NCI-H460 (cell line): ENCODE measurements at regions not wholly inside any gene's neighbourhood (a gene's known extent, or its start where the extent isn't known, plus 50 kb on each side); places are given as distances from the start of the nearest gene placed in this dataset.

Experiments used
- DNase-seq: peaks from one replicate; pipeline ENCODE4 v3.0.0-alpha.2; 2016; ENCODE audit warnings: low read depth; ENCODE audit errors: extremely low read depth

DNA sequence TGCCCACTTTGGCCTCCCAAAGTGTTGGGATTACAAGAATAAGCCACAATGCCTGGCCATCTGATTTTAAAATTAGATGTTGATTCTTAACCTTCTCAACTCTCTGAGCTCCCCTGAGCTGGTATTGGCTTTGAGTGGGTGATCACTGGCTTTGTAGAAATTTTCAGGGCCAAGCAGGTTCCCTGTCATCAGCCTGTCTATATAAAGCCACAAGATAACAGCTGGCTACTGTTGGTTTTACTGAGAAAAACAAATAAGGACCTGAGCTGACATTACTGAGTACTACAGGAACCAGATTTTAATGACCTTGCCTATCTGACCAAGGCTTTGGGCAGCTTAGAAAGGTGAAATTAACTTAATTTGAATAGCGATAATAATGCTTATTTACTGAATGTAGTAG, 153.6 kb downstream of the MSX2 start:
- DNase-seq, result no peak

DNA sequence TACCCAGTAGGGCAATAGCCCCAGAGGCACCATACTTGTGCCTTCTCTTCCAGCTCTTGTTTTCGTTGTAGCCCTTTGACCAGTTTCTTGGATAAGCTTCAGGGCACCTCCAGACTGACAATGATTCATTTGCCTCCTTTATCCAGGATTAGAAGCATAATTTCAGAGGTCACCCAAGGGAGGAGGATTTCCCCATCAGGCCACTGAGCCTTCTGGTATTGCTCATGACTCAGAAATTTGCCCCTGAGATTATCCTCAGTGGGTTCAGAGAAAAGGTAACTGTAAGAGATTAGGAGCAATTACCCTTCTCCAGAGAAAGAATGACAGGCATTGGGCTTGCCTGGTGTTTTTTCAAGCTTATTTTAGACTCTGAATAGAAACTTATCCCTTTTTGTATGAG, 147.9 kb downstream of the MSX2 start:
- no peak for DNase-seq

DNA sequence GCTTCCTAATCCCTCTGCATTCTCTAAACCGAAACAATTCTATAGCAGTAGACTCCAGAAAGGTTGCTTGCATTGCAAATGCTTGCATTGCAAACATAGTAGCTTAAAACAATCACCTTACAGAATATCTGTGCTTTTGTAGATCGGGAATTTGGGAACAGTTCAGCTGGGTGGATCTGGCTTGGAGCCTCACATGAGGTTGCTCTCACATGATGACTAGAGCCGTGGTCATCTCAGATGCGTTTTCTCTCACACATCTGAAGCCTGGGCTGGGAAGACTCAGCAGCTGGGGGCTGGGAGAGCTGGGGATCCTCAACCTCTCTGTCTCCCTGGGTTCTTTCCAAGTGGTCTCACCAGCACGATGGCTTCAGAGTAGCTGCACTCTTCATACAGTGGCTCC, 127.8 kb downstream of the MSX2 start:
- DNase-seq, result no peak

DNA sequence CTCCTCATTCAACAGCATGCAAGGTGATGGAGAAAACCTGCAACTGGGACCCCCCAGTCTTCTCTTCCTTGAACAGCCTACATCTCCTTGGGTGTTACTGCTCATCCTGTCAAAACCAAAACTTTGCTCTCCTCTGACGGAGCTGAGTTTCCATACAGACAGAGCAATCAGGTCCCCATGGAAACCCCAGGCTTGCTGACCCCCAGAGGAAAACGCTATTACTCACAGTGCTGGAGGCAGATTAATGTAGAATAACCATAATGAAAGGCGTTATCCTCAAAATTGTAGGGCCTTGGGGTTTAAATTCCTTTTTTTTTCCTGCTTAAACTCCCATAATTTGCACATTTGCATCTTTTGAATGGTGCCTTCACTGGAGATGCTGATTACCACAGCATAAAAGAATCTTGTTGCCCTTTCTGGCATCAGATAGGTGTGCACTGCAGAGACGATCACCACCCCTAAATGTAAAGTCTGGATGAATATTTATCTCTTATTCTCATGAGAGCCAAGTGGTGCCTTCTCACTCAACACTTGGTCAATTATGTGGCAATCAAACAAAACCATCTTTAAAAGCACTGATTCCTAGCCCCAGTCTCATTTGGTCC, 126.3 kb downstream of the MSX2 start:
- no peak for DNase-seq

- no peak for DNase-seq
Measured at GRCh38 chr5:174849426-174849825, 125.0 kb downstream of the MSX2 start.

GRCh38 chr5:174844971-174845370, 120.6 kb downstream of the MSX2 start:
- no peak for DNase-seq

GRCh38 chr5:174843263-174844250, 119.2 kb downstream of the MSX2 start:
- no peak for DNase-seq

- DNase-seq, result no peak
Measured at GRCh38 chr5:174840435-174840834, 116.1 kb downstream of the MSX2 start.

GRCh38 chr5:174839196-174839595, 114.8 kb downstream of the MSX2 start:
- DNase-seq, result no peak

DNA sequence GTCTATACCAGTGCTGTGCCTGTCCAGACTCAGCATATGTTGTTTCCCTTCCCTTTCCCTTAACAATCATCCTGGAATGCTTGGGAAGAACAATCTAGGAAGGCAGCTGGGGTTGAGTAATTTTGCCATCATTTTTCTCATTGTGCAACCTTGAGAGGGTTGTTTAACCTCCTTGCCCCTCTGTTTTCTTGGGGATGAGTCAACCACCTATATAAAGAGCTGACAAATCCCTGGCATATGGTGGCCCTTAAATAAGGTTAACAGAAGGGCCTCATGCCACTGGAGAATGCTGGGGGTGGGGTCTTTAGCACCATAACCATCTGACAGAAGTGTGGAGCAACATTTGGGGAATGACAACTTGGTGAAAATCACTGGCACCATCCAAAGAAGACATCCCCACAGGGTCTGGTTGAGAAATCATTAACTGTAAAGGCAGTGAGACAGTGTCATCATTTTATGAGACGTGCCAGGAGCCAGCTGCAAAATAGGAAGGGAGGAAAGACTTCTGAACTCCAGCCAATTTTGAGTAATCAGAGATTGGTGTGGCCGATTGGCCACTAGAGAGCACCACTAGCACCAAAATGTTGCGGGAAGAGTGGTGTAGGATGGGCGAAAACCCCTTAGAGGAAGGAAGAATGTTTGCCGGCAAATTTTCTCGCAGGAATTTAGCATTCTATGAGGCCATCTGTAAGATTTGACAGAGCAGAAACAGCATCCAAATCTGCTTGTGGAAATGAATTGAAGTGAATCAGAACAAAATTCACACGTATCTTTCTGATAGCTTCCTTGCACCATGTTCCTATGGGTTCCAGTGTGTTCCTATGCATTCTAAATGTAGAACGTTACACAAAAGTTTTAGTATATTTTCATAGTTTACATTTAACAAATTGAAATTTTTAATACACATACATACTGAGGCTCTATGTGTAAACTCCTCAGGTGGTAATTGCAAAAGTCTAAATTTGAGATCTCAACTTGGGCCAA, 113.8 kb downstream of the MSX2 start:
- DNase-seq, result no peak

- DNase-seq, result no peak
Measured at GRCh38 chr5:174834081-174834480, 109.7 kb downstream of the MSX2 start.

DNA sequence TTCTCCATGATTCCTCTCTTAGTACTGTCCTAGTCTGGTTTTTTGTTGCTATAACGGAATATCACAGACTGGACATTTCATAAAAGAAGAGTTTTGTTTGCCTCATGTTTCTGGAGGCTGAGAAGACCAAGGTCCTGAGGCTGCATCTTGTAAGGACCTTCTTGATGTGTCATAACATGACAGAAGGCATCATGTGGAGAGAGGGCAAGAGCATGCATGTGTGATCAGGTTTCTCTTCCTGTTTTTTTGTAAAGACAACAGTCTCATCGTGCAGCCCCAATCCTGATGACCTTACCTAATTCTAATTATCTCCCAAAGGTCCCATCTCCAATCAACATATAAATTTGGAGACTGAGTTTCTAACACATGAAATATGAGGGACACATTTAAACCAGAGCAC, 108.4 kb downstream of the MSX2 start:
- no peak for DNase-seq

- no peak for DNase-seq
Measured at GRCh38 chr5:174832025-174832424, 107.6 kb downstream of the MSX2 start.

DNA sequence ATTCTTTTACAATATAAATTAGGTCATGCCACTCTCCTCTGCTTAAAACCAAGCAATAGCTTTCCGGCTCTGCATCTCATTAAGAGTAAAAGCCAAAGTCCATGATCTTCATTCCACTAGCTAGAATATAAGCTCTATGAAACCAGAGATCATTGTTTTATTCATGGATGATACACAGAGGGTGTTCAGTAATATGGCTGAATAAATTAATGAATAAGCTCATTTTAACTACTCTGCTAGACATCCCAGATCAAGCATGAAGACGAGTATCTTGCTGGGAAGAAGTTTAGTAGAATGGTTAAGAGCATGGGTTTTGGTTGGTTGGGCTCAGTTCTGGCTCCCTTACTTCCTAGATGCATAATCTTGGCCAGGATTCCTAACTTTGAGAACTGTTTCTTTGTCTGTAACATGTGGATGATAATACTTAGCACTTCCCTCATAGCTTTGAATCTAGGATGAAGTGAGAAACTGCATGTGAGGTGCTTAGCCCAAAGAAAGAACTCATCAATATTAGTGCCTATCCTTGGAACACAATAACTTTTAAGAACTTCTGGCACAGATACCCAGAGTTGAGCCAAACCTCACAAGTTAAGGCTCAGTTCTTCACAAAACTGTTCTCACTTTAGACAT, 106.8 kb downstream of the MSX2 start:
- DNase-seq, result no peak

- no peak for DNase-seq
Measured at GRCh38 chr5:174829511-174829864, 105.1 kb downstream of the MSX2 start.

- DNase-seq, result no peak
Measured at GRCh38 chr5:174828804-174829510, 104.6 kb downstream of the MSX2 start.

DNA sequence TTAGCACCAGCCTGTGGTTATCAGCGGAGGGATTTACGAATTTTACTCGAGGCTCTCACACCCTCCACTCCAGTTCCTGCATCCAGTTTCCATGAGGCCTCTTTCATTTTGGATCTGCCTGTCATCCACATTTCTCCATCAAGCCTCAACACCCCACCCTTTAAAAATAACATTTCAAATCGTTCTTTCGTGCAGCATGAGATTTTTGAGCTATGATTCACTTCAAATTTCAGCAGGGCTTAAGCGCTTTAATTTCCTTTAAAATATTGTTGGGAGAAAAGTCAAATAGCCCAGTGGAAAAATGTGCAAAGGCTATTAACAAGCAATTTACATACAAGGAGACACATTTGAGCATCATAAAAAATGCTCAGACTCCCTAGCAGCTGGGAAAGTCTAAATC, 103.2 kb downstream of the MSX2 start:
- DNase-seq, result no peak

- no peak for DNase-seq
Measured at GRCh38 chr5:174825587-174825986, 101.2 kb downstream of the MSX2 start.

DNA sequence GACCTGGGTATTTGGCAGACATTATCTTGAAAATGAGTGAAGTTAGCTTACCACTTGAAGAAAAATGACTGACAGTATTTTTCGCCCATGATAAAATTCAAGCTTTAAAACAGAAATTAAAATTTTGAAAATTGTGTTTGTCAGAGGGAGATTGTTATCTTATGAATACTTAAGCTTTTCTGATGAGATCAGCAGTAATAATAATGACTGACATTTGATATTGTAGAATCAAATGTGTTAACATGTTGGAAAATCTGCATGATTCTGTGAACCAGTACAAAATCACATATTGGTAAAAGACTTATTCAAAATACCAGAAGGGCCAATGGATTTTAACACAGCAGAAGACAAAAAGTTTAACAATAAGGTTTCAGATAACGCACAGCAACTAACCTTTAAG, 94.0 kb downstream of the MSX2 start:
- DNase-seq, result no peak

DNA sequence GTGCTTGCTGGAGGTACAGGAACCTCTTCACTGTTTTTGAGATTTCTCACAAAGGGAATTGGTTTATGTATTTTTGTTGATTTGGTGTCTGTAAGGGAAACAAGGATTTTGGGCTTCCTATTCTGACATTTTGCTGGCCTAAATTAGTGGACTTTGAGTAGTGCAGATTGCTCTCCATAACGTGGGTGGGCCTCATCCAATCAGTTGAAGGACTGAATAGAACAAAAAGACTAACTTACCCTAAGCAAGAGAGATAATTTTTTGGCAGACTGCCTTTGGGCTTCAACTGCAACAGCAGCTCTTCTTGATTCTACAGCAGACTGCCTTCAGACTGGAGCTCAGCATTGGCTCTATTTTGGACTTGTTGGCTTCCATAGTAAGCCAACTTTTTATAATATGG, 93.2 kb downstream of the MSX2 start:
- DNase-seq, result no peak
